Upper lobe of left lung (tissue), 6 donors: ENCODE measurements at regions not wholly inside any gene's neighbourhood (a gene's known extent, or its start where the extent isn't known, plus 50 kb on each side); places are given as distances from the start of the nearest gene placed in this dataset.
"Not testable (repeated sequence)": the region's sequence is repeated elsewhere in the genome, so short reads cannot be mapped to it uniquely, and the experiment has no call there.

Source experiments
- ATAC-seq, 2 donors: fragments of 200-7000 bp; cut with Tn5 transposase; one replicate each; pipeline ENCODE4 v1.9.1; 2022; ENCODE audit warnings: mild to moderate bottlenecking in 2 of 2, moderate library complexity in 2 of 2; ENCODE audit not compliant: low FRiP score in 2 of 2
- DNase-seq, 2 donors: peaks; one replicate each; pipeline ENCODE4 v3.0.0-alpha.2; 2019 to 2020
- H3K27ac ChIP-seq, 4 donors: fragments of 200-600 bp; sonication (generic); one replicate each; pipeline ENCODE4 v1.5.1; 2016 to 2019
- H3K27me3 ChIP-seq, 4 donors: fragments of 200-600 bp; sonication (generic); one replicate each; pipeline ENCODE4 v1.5.1; 2017 to 2019
- H3K36me3 ChIP-seq, 4 donors: fragments of 200-600 bp; sonication (generic); one replicate each; pipeline ENCODE4 v1.5.1; 2016 to 2019
- H3K4me1 ChIP-seq, 4 donors: fragments of 200-600 bp; sonication (generic); one replicate each; pipeline ENCODE4 v1.5.1; 2018 to 2019
- H3K4me3 ChIP-seq, 4 donors: fragments of 200-600 bp; sonication (generic); one replicate each; pipeline ENCODE4 v1.5.1; 2017 to 2019; ENCODE audit warnings: mild to moderate bottlenecking in 2 of 4, moderate library complexity in 1 of 4
- H3K9me3 ChIP-seq, 4 donors: fragments of 200-600 bp; sonication (generic); one replicate each; pipeline ENCODE4 v1.5.1; 2018 to 2019
- CTCF ChIP-seq, 6 experiments: fragments of 450-650 bp in 4 of 6; fragments of 200-600 bp in 2 of 6; sonication (generic) in 2 of 6; IDR thresholded peaks; one replicate each; pipeline ENCODE4 v1.5.1; 2016 to 2019; ENCODE audit warnings: antibody characterized with exemption in 6 of 6
- EP300 ChIP-seq, 4 donors: sonication (generic); formaldehyde crosslinking; IDR thresholded peaks; one replicate each; pipeline ENCODE4 v1.5.1; 2017; ENCODE audit warnings: antibody characterized with exemption in 4 of 4, control low read depth in 2 of 4
- POLR2A ChIP-seq, 4 donors: fragments of 450-650 bp; IDR thresholded peaks; one replicate each; pipeline ENCODE4 v1.5.1; 2016 to 2017; ENCODE audit warnings: antibody characterized with exemption in 4 of 4, mild to moderate bottlenecking in 2 of 4
- POLR2AphosphoS5 ChIP-seq, 2 donors: sonication (generic); formaldehyde crosslinking; IDR thresholded peaks; one replicate each; pipeline ENCODE4 v1.5.1; 2017; ENCODE audit warnings: antibody characterized with exemption in 2 of 2
- WGBS, 2 donors: methylation state at CpG; one replicate each; pipeline ENCODE4 v1.1.5; 2017 to 2018; 5-methylcytosine and 5-hydroxymethylcytosine counted together
- donor health status: DM: no; HTN: no; CAD: no; lungs with moderate emphysema.
- donor health status: DM: no; HTN: yes; CAD: no; lungs with severe emphysema.

- DNase-seq (peak in 1 of 2 donors; percentile 38), ATAC-seq (peak; percentile 58 to 72)
- Histone ChIP-seq H3K27me3 (no peaks in the 10 kb centered on the region), H3K27ac (no peak overlapping the region), H3K4me1 (no peaks in the 10 kb centered on the region), H3K4me3 (no peak overlapping the region), H3K9me3 (no peaks in the 10 kb centered on the region), H3K36me3 (no peaks in the 10 kb centered on the region)
- TF ChIP-seq CTCF (IDR thresholded peaks at IDR 0.05) (no peak), EP300 (IDR thresholded peaks at IDR 0.05) (peak in 1 of 4 donors; percentile 14)
- 47 to 54% methylated on average over 2 of the region's 2 CpGs for WGBS, 2 donors
Measured at GRCh38 chr15:23801881-23802280, 114.8 kb upstream of the NDN start.

GRCh38 chr15:23802896-23803435, 115.9 kb upstream of the NDN start:
- not testable (repeated sequence) for H3K4me1 ChIP-seq, H3K4me3 ChIP-seq, H3K27me3 ChIP-seq, H3K27ac ChIP-seq, ATAC-seq, H3K36me3 ChIP-seq, H3K9me3 ChIP-seq
- DNase-seq: peak in 1 of 2 donors; percentile 77
- WGBS, 2 donors: 79 to 87% methylated on average over 7 to 37 of the region's 37 CpGs

GRCh38 chr15:23806980-23807379, 119.9 kb upstream of the NDN start:
- Histone ChIP-seq H3K27ac (no peak overlapping the region), H3K9me3 (no peaks in the 10 kb centered on the region), H3K27me3 (no peaks in the 10 kb centered on the region), H3K36me3 (no peaks in the 10 kb centered on the region), H3K4me3 (no peak overlapping the region), H3K4me1 (no peaks in the 10 kb centered on the region)
- ATAC-seq (no peak), DNase-seq (no peak)
- no peak for TF ChIP-seq EP300 (IDR thresholded peaks at IDR 0.05)
- no peak for TF ChIP-seq POLR2A (IDR thresholded peaks at IDR 0.05)
- no peak for TF ChIP-seq CTCF (IDR thresholded peaks at IDR 0.05)
- TF ChIP-seq POLR2AphosphoS5 (IDR thresholded peaks at IDR 0.05): no peak
- 54 to 56% methylated on average over 3 of the region's 3 CpGs for WGBS, 2 donors

- no peak overlapping the region for H3K27ac ChIP-seq
- no peak overlapping the region for H3K4me3 ChIP-seq
- no peaks in the 10 kb centered on the region for H3K4me1 ChIP-seq
- no peak for TF ChIP-seq EP300 (IDR thresholded peaks at IDR 0.05)
- TF ChIP-seq POLR2A (IDR thresholded peaks at IDR 0.05): no peak
- no peak for TF ChIP-seq POLR2AphosphoS5 (IDR thresholded peaks at IDR 0.05)
- no peak for TF ChIP-seq CTCF (IDR thresholded peaks at IDR 0.05)
- peaks cover 0 to 6% (median 0%) of the 10 kb centered on the region in 4 donors for H3K9me3 ChIP-seq
- H3K36me3 ChIP-seq: no peaks in the 10 kb centered on the region
- no peaks in the 10 kb centered on the region for H3K27me3 ChIP-seq
- DNase-seq (no peak), ATAC-seq (peak in 1 of 2 donors; percentile 11)
- 68 to 82% methylated on average over 5 to 7 of the region's 7 CpGs for WGBS, 2 donors
Measured at GRCh38 chr15:23823508-23823907, 136.4 kb upstream of the NDN start.

GRCh38 chr15:23828786-23829185, 141.7 kb upstream of the NDN start:
- H3K4me1 ChIP-seq: no peaks in the 10 kb centered on the region
- H3K27ac ChIP-seq: no peak overlapping the region
- WGBS, 2 donors: 69 to 80% methylated on average over 1 of the region's 1 CpG
- TF ChIP-seq POLR2AphosphoS5 (IDR thresholded peaks at IDR 0.05): no peak
- TF ChIP-seq POLR2A (IDR thresholded peaks at IDR 0.05): no peak
- no peak for TF ChIP-seq CTCF (IDR thresholded peaks at IDR 0.05)
- no peak for TF ChIP-seq EP300 (IDR thresholded peaks at IDR 0.05)
- DNase-seq (no peak), ATAC-seq (no peak)
- H3K9me3 ChIP-seq: no peaks in the 10 kb centered on the region
- no peaks in the 10 kb centered on the region for H3K27me3 ChIP-seq
- no peaks in the 10 kb centered on the region for H3K36me3 ChIP-seq
- H3K4me3 ChIP-seq: no peak overlapping the region
